ENCODE measurements at regions not wholly inside any gene's neighbourhood (a gene's known extent, or its start where the extent isn't known, plus 50 kb on each side); places are given as distances from the start of the nearest gene placed in this dataset.
"Not testable (repeated sequence)": the region's sequence is repeated elsewhere in the genome, so short reads cannot be mapped to it uniquely, and the experiment has no call there.

- CTCF ChIA-PET, result no interaction called here
- DNase-seq (no peak), ATAC-seq (no peak)
- H3K4me1 Mint-ChIP-seq, result no peaks in the 10 kb centered on the region
- no peaks in the 10 kb centered on the region for H3K27me3 Mint-ChIP-seq
- POLR2A ChIA-PET, result no interaction called here
- H3K9me3 Mint-ChIP-seq (ENCODE audit: low read depth), result peaks cover 4% of the 10 kb centered on the region
- H3K4me3 Mint-ChIP-seq, result no peak overlapping the region
- no peak overlapping the region for H3K27ac Mint-ChIP-seq
- no peaks in the 10 kb centered on the region for H3K36me3 Mint-ChIP-seq (ENCODE audit: low read depth)
- intact Hi-C loops (cut with DNase I, micrococcal nuclease), result no loop called here
These were observed 126.9 kb upstream of the HCCS start for GRCh38 chrX:10984213-10984612.

GRCh38 chrX:10986616-10987015 is 124.5 kb upstream of the HCCS start:
- Mint-ChIP-seq H3K4me3 (no peak overlapping the region), H3K4me1 (no peaks in the 10 kb centered on the region), H3K9me3 (ENCODE audit: low read depth) (peaks cover 4% of the 10 kb centered on the region), H3K27ac (no peak overlapping the region), H3K27me3 (no peaks in the 10 kb centered on the region), H3K36me3 (ENCODE audit: low read depth) (no peaks in the 10 kb centered on the region)
- ChIA-PET POLR2A (no interaction called here), CTCF (no interaction called here)
- intact Hi-C loops (cut with DNase I, micrococcal nuclease), result no loop called here
- DNase-seq, result no peak
- no peak for ATAC-seq

DNA sequence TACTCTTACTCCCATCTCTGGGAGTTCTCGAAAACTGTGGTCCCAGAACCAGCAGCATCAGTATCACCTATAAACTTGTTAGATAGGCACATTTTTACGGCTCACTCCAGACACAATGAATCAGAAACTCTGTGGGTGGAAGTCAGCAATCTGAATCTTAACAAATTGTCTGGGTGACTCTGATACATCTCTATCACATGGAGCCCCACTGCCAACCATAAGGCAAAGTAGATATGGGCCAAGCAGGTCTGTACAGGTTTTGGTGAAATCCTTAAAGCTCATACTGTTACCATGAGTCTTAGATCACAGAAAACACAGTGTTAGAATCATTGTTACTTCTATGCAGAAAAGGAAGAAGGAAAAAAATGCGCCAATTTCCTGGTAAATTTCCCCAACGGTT is 122.5 kb upstream of the HCCS start:
- Mint-ChIP-seq H3K36me3 (ENCODE audit: low read depth) (no peaks in the 10 kb centered on the region), H3K4me3 (no peak overlapping the region), H3K27ac (no peak overlapping the region), H3K4me1 (no peaks in the 10 kb centered on the region), H3K9me3 (ENCODE audit: low read depth) (peaks cover 2% of the 10 kb centered on the region), H3K27me3 (no peaks in the 10 kb centered on the region)
- ATAC-seq, result no peak
- DNase-seq, result no peak
- ChIA-PET POLR2A (no interaction called here), CTCF (no interaction called here)
- intact Hi-C loops (cut with DNase I, micrococcal nuclease), result no loop called here

- Mint-ChIP-seq H3K36me3 (ENCODE audit: low read depth) (no peaks in the 10 kb centered on the region), H3K4me1 (no peaks in the 10 kb centered on the region), H3K4me3 (no peak overlapping the region), H3K9me3 (ENCODE audit: low read depth) (peaks cover 2% of the 10 kb centered on the region), H3K27me3 (no peaks in the 10 kb centered on the region), H3K27ac (no peak overlapping the region)
- intact Hi-C loops (cut with DNase I, micrococcal nuclease), result no loop called here
- ATAC-seq (no peak), DNase-seq (no peak)
- ChIA-PET CTCF (no interaction called here), POLR2A (no interaction called here)
These were observed 121.7 kb upstream of the HCCS start for GRCh38 chrX:10989386-10989785.

DNA sequence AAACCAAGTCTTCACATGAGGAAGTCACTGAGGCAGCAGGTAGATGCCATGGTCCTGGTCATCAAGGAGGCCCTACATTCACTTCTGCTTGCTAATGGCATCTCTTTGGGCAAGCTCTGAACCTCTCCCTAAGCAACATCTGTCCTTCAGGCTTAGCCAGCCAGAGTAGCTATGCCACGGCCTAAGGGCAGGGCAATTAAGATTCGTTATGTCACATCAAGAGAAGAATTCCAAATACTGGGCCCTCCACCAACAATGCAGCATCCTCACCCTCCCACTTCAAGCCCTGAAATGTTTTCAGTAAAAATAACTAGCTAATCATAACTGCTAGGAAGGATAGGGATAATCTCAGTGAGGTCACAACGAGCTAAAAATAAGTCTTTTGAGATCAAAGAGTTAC is 120.7 kb upstream of the HCCS start:
- no peak for ATAC-seq
- no peak overlapping the region for H3K27ac Mint-ChIP-seq
- intact Hi-C loops (cut with DNase I, micrococcal nuclease), result no loop called here
- no peaks in the 10 kb centered on the region for H3K9me3 Mint-ChIP-seq (ENCODE audit: low read depth)
- H3K4me3 Mint-ChIP-seq, result no peak overlapping the region
- DNase-seq, result no peak
- H3K4me1 Mint-ChIP-seq, result no peaks in the 10 kb centered on the region
- ChIA-PET CTCF (no interaction called here), POLR2A (no interaction called here)
- H3K36me3 Mint-ChIP-seq (ENCODE audit: low read depth), result no peaks in the 10 kb centered on the region
- H3K27me3 Mint-ChIP-seq, result no peaks in the 10 kb centered on the region

- DNase-seq (no peak), ATAC-seq (no peak)
- Mint-ChIP-seq H3K9me3 (ENCODE audit: low read depth) (no peaks in the 10 kb centered on the region), H3K4me1 (no peaks in the 10 kb centered on the region), H3K27me3 (no peaks in the 10 kb centered on the region), H3K36me3 (ENCODE audit: low read depth) (no peaks in the 10 kb centered on the region), H3K27ac (no peak overlapping the region), H3K4me3 (no peak overlapping the region)
- ChIA-PET CTCF (no interaction called here), POLR2A (no interaction called here)
- intact Hi-C loops (cut with DNase I, micrococcal nuclease), result no loop called here
These were observed 120.2 kb upstream of the HCCS start for GRCh38 chrX:10990976-10991375.

GRCh38 chrX:10992110-10992509 is 119.0 kb upstream of the HCCS start:
- H3K9me3 Mint-ChIP-seq (ENCODE audit: low read depth), result no peaks in the 10 kb centered on the region
- CTCF ChIA-PET, result no interaction called here
- H3K4me3 Mint-ChIP-seq, result no peak overlapping the region
- POLR2A ChIA-PET, result no interaction called here
- H3K4me1 Mint-ChIP-seq, result no peaks in the 10 kb centered on the region
- no peaks in the 10 kb centered on the region for H3K36me3 Mint-ChIP-seq (ENCODE audit: low read depth)
- intact Hi-C loops (cut with DNase I, micrococcal nuclease), result no loop called here
- ATAC-seq, result no peak
- no peak overlapping the region for H3K27ac Mint-ChIP-seq
- no peak for DNase-seq
- no peaks in the 10 kb centered on the region for H3K27me3 Mint-ChIP-seq

GRCh38 chrX:11007076-11007475 is 104.1 kb upstream of the HCCS start:
- CTCF ChIA-PET; H3K27me3 Mint-ChIP-seq; H3K9me3 Mint-ChIP-seq (ENCODE audit: low read depth); H3K4me3 Mint-ChIP-seq; DNase-seq; intact Hi-C loops (cut with DNase I, micrococcal nuclease); H3K4me1 Mint-ChIP-seq; POLR2A ChIA-PET; ATAC-seq; H3K36me3 Mint-ChIP-seq (ENCODE audit: low read depth); H3K27ac Mint-ChIP-seq: not testable (repeated sequence)

- intact Hi-C loops (cut with DNase I, micrococcal nuclease), result no loop called here
These were observed 100.7 kb upstream of the HCCS start for GRCh38 chrX:11010476-11010875.

DNA sequence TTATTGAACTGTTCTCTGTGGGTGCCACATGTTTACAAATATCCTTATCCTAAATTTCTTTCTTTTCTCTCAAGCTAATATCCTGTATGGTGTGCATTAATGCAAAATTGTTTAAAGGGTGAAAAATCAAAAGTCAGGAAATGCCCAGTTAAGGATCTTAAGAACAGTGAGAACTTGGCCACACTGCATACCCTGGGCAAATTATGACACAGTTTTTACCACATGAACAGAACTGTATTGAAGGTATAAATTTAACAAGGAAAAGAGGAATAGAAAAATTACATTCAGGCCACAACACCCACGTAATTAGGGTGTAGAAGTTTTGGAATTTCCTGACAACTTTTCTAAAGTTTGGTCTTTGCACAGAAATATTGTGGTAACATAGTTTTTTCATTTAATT is 94.4 kb upstream of the HCCS start:
- DNase-seq, result no peak
- Mint-ChIP-seq H3K27me3 (no peaks in the 10 kb centered on the region), H3K36me3 (ENCODE audit: low read depth) (no peaks in the 10 kb centered on the region), H3K4me1 (no peaks in the 10 kb centered on the region), H3K27ac (no peak overlapping the region), H3K4me3 (no peak overlapping the region), H3K9me3 (ENCODE audit: low read depth) (no peaks in the 10 kb centered on the region)
- ATAC-seq, result no peak
- ChIA-PET POLR2A (no interaction called here), CTCF (no interaction called here)
- intact Hi-C loops (cut with DNase I, micrococcal nuclease), result no loop called here

More at GRCh38 chrX:11010476-11010875, 100.7 kb upstream of the HCCS start:
- Mint-ChIP-seq H3K9me3 (ENCODE audit: low read depth) (no peaks in the 10 kb centered on the region), H3K36me3 (ENCODE audit: low read depth) (no peaks in the 10 kb centered on the region), H3K27me3 (no peaks in the 10 kb centered on the region), H3K27ac (no peak overlapping the region), H3K4me3 (no peak overlapping the region), H3K4me1 (no peaks in the 10 kb centered on the region)
- CTCF ChIA-PET, result no interaction called here
- DNase-seq (no peak), ATAC-seq (no peak)
- POLR2A ChIA-PET, result no interaction called here

GRCh38 chrX:11022588-11022987 is 88.5 kb upstream of the HCCS start:
- H3K4me3 Mint-ChIP-seq; CTCF ChIA-PET; H3K27me3 Mint-ChIP-seq; H3K36me3 Mint-ChIP-seq (ENCODE audit: low read depth); DNase-seq; intact Hi-C loops (cut with DNase I, micrococcal nuclease); ATAC-seq; POLR2A ChIA-PET; H3K27ac Mint-ChIP-seq; H3K4me1 Mint-ChIP-seq; H3K9me3 Mint-ChIP-seq (ENCODE audit: low read depth): not testable (repeated sequence)

DNA sequence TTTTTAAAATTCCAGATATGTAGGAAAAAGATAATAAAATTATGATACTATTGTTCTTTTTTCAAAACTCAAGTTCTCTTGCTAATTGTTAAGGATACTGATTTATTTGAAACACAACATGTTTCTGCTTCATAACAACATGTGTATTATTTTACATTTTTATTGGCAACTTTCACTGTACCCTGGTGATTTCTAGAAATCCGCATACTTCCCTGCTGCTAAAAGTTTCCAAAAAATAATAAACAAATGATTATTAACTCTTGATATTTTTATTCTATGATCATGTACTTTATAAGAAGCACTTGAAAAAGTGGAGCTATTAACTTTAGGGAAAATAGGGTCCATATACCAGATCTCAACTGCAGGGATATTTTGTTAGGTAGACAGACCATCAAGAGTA is 71.2 kb upstream of the HCCS start:
- CTCF ChIA-PET, result no interaction called here
- no peaks in the 10 kb centered on the region for H3K9me3 Mint-ChIP-seq (ENCODE audit: low read depth)
- intact Hi-C loops (cut with DNase I, micrococcal nuclease), result no loop called here
- DNase-seq, result no peak
- ATAC-seq, result no peak
- H3K4me3 Mint-ChIP-seq, result no peak overlapping the region
- POLR2A ChIA-PET, result no interaction called here
- H3K4me1 Mint-ChIP-seq, result no peaks in the 10 kb centered on the region
- H3K27ac Mint-ChIP-seq, result no peak overlapping the region
- H3K36me3 Mint-ChIP-seq (ENCODE audit: low read depth), result no peaks in the 10 kb centered on the region
- no peaks in the 10 kb centered on the region for H3K27me3 Mint-ChIP-seq

GRCh38 chrX:11040405-11040804 is 70.7 kb upstream of the HCCS start:
- ChIA-PET CTCF (no interaction called here), POLR2A (no interaction called here)
- DNase-seq, result no peak
- intact Hi-C loops (cut with DNase I, micrococcal nuclease), result no loop called here
- Mint-ChIP-seq H3K9me3 (ENCODE audit: low read depth) (no peaks in the 10 kb centered on the region), H3K27me3 (no peaks in the 10 kb centered on the region), H3K36me3 (ENCODE audit: low read depth) (no peaks in the 10 kb centered on the region), H3K27ac (no peak overlapping the region), H3K4me1 (no peaks in the 10 kb centered on the region), H3K4me3 (no peak overlapping the region)
- no peak for ATAC-seq

All from activated CD4-positive, alpha-beta T cell treated with anti-CD3 and anti-CD28 coated beads for 36 hours (primary cell).